C4-2B (cell line): ENCODE measurements at regions not wholly inside any gene's neighbourhood (a gene's known extent, or its start where the extent isn't known, plus 50 kb on each side); places are given as distances from the start of the nearest gene placed in this dataset.

Source experiments
- H3K27ac ChIP-seq: fragments of 450-650 bp; 2 replicates; pipeline ENCODE4 v1.5.1; 2017
- CTCF ChIP-seq: fragments of 450-650 bp; conservative IDR thresholded peaks from 2 replicates; pipeline ENCODE4 v1.5.1; 2017; ENCODE audit warnings: mild to moderate bottlenecking
- ZFX ChIP-seq: fragments of 450-650 bp; IDR thresholded peaks from 2 replicates; pipeline ENCODE4 v1.6.1; 2017

GRCh38 chr11:97254790-97255189 is 865.0 kb downstream of the JRKL start:
- no peak for TF ChIP-seq ZFX
- no peak for TF ChIP-seq CTCF
- H3K27ac ChIP-seq = no peak overlapping the region

- TF ChIP-seq ZFX = no peak
- no peak for TF ChIP-seq CTCF
- H3K27ac ChIP-seq = no peak overlapping the region
Measured at GRCh38 chr11:97259434-97259833, 869.6 kb downstream of the JRKL start.

- no peak for TF ChIP-seq ZFX
- peak; percentile 27 for TF ChIP-seq CTCF
Measured at GRCh38 chr11:97259884-97260283, 870.1 kb downstream of the JRKL start.

GRCh38 chr11:97263183-97263858 is 873.5 kb downstream of the JRKL start:
- TF ChIP-seq CTCF = no peak
- no peak for TF ChIP-seq ZFX

More at GRCh38 chr11:97259884-97260283, 870.1 kb downstream of the JRKL start:
- no peak overlapping the region for H3K27ac ChIP-seq

GRCh38 chr11:97269527-97269926 is 879.7 kb downstream of the JRKL start:
- TF ChIP-seq CTCF = peak; percentile 72
- no peak for TF ChIP-seq ZFX
- no peak overlapping the region for H3K27ac ChIP-seq

More at GRCh38 chr11:97263183-97263858, 873.5 kb downstream of the JRKL start:
- H3K27ac ChIP-seq = no peak overlapping the region

GRCh38 chr11:97279341-97279740 is 889.5 kb downstream of the JRKL start:
- TF ChIP-seq ZFX (no peak), CTCF (no peak)
- no peak overlapping the region for H3K27ac ChIP-seq

- TF ChIP-seq ZFX (no peak), CTCF (no peak)
- no peak overlapping the region for H3K27ac ChIP-seq
Measured at GRCh38 chr11:97280347-97280746, 890.5 kb downstream of the JRKL start.
